HepG2 (cell line): ENCODE measurements at regions not wholly inside any gene's neighbourhood (a gene's known extent, or its start where the extent isn't known, plus 50 kb on each side); places are given as distances from the start of the nearest gene placed in this dataset.

Experiments used
- DMAP1 ChIP-seq: IDR thresholded peaks from 2 replicates; pipeline ENCODE4 v1.6.1; 2016
- FOXM1 ChIP-seq: sonication (generic); formaldehyde crosslinking; IDR thresholded peaks from 2 replicates; pipeline ENCODE4 v1.5.0; 2020; ENCODE audit warnings: missing genetic modification reagents
- HNF4A ChIP-seq: sonication (generic); formaldehyde crosslinking; IDR thresholded peaks from 2 replicates; pipeline ENCODE4 v1.4.0; 2020; ENCODE audit warnings: missing genetic modification reagents
- SMAD1 ChIP-seq: sonication (generic); formaldehyde crosslinking; IDR thresholded peaks from 2 replicates; pipeline ENCODE4 v1.4.0; 2020; ENCODE audit warnings: missing genetic modification reagents, low read depth, mild to moderate bottlenecking, borderline replicate concordance
- UBTF ChIP-seq: sonication (generic); formaldehyde crosslinking; IDR thresholded peaks from 2 replicates; pipeline ENCODE4 v1.4.0; 2020; ENCODE audit warnings: mild to moderate bottlenecking, missing genetic modification reagents
- ZBTB38 ChIP-seq: sonication (generic); formaldehyde crosslinking; IDR thresholded peaks from 2 replicates; pipeline ENCODE4 v1.5.1; 2020; ENCODE audit warnings: mild to moderate bottlenecking, missing genetic modification reagents
- ZBTB4 ChIP-seq: sonication (generic); formaldehyde crosslinking; IDR thresholded peaks from 2 replicates; pipeline ENCODE4 v1.4.0; 2020; ENCODE audit warnings: missing genetic modification reagents, mild to moderate bottlenecking, borderline replicate concordance
- ZFP91 ChIP-seq: sonication (generic); formaldehyde crosslinking; IDR thresholded peaks from 2 replicates; pipeline ENCODE4 v1.9.0; 2022; ENCODE audit warnings: missing genetic modification reagents, mild to moderate bottlenecking, borderline replicate concordance
- ZNF503 ChIP-seq: sonication (generic); formaldehyde crosslinking; IDR thresholded peaks from 2 replicates; pipeline ENCODE4 v1.4.0; 2020; ENCODE audit warnings: missing genetic modification reagents
- ZNF547 ChIP-seq: sonication (generic); formaldehyde crosslinking; IDR thresholded peaks from 2 replicates; pipeline ENCODE4 v1.5.1; 2020; ENCODE audit warnings: mild to moderate bottlenecking, missing genetic modification reagents
- ZNF598 ChIP-seq: sonication (generic); formaldehyde crosslinking; IDR thresholded peaks from 2 replicates; pipeline ENCODE4 v1.5.1; 2020; ENCODE audit warnings: mild to moderate bottlenecking, missing genetic modification reagents, borderline replicate concordance
- ZNF687 ChIP-seq: sonication (generic); formaldehyde crosslinking; IDR thresholded peaks from 2 replicates; pipeline ENCODE4 v1.5.1; 2020; ENCODE audit warnings: mild to moderate bottlenecking, missing genetic modification reagents, moderate library complexity

- TF ChIP-seq UBTF = peak; percentile 29; the same call in 1 of the 2 replicates
- TF ChIP-seq FOXM1 = no peak
- TF ChIP-seq ZBTB38 (CRISPR knock-in tag) = peak; percentile 49; the same call in 1 of the 2 replicates
- TF ChIP-seq HNF4A (CRISPR knock-in tag) = 0 out of 2 replicates have a peak, but pooled peaks have one; percentile 19
- TF ChIP-seq ZNF687 (CRISPR knock-in tag) = peak; percentile 74
- peak; percentile 66; the same call in 1 of the 2 replicates for TF ChIP-seq ZBTB4 (CRISPR knock-in tag)
- TF ChIP-seq SMAD1 (CRISPR knock-in tag) = peak; percentile 21; the same call in 1 of the 2 replicates
- TF ChIP-seq ZNF503 (CRISPR knock-in tag) = no peak
- 0 out of 2 replicates have a peak, but pooled peaks have one; percentile 12 for TF ChIP-seq ZFP91 (CRISPR knock-in tag)
- TF ChIP-seq DMAP1 = no peak
- 0 out of 2 replicates have a peak, but pooled peaks have one; percentile 44 for TF ChIP-seq ZNF547 (CRISPR knock-in tag)
- TF ChIP-seq ZNF598 (CRISPR knock-in tag) = 0 out of 2 replicates have a peak, but pooled peaks have one; percentile 33
Observed at GRCh38 chr4:3838437-3839380, 72.5 kb downstream of the ADRA2C start (continued).
